PC-9 (cell line): ENCODE measurements at regions not wholly inside any gene's neighbourhood (a gene's known extent, or its start where the extent isn't known, plus 50 kb on each side); places are given as distances from the start of the nearest gene placed in this dataset.

Experiments
- CTCF ChIP-seq: fragments of 200-600 bp; sonication (generic); conservative IDR thresholded peaks from 2 replicates; pipeline ENCODE4 v1.6.1; 2017; ENCODE audit warnings: mixed run types, antibody characterized with exemption, mild to moderate bottlenecking, moderate library complexity
- EZH2 ChIP-seq: fragments of 200-600 bp; sonication (generic); IDR thresholded peaks from 2 replicates; pipeline ENCODE4 v1.8.0; 2017; ENCODE audit warnings: antibody characterized with exemption, low read depth

- no peak for TF ChIP-seq CTCF
- TF ChIP-seq EZH2, result no peak
Measured at GRCh38 chr6:144394210-144394609, 109.1 kb downstream of the UTRN start.
